ENCODE measurements at regions not wholly inside any gene's neighbourhood (a gene's known extent, or its start where the extent isn't known, plus 50 kb on each side); places are given as distances from the start of the nearest gene placed in this dataset.

DNA sequence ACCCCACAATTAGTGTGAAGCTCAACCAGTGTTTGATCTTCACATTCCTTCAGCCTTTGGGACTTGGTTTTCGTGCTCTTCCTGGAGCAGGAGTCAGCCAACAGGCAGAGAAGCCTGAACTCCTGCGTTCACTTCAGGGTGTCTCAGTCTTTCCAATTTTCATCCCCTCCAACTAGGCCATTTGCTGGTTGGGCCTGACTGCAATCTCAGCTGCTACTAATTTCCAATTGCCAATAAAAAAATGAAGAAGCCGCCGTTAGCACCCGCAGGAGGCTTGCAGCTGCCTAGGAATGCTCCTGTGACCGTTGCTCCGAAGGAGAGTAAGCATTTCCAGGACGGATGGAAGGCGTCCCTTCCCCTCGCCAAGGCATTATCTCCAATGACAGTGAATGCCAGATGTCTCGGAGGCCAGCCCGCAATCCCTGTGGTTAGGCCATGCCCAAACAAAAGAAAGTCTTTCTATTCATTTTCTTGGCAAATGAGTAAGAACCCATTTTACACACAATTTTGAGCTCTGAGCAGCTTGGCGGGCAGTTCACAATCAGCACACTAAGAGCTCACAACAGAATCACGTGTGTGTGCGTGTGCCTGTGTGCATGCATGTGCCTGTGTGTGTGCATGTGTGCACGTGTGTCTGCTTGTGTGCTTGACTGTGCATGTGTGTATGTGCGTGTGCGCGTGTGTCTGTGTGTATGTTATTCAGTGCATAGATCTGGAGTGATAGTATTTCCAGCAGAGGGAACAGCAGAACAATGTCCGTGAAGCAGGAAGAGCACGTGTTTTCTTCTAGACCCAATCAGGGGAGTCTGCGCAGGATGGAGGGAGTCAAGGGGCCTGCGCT is 301.2 kb downstream of the SMOC2 start:
- H3K27me3 Mint-ChIP-seq, result peaks cover 0 to 13% of the 10 kb centered on the region in 2 donors
- ATAC-seq (replicated peaks) (no peak), DNase-seq (no peak)
- no peaks in the 10 kb centered on the region for H3K4me1 Mint-ChIP-seq (ENCODE audit: low read depth in 2 of 2)
- H3K9me3 Mint-ChIP-seq, result peaks cover 0 to 4% of the 10 kb centered on the region in 2 donors
- H3K27ac Mint-ChIP-seq, result no peak overlapping the region
- no peaks in the 10 kb centered on the region for H3K36me3 Mint-ChIP-seq (ENCODE audit: insufficient read depth)
- no peak overlapping the region for H3K4me3 Mint-ChIP-seq

- H3K27ac Mint-ChIP-seq, result no peak overlapping the region
- H3K36me3 Mint-ChIP-seq (ENCODE audit: insufficient read depth), result no peaks in the 10 kb centered on the region
- ATAC-seq (replicated peaks), result no peak
These were observed 300.3 kb downstream of the SMOC2 start for GRCh38 chr6:168741305-168741704.

GRCh38 chr6:168739381-168739780 is 298.4 kb downstream of the SMOC2 start:
- peaks cover 0 to 13% of the 10 kb centered on the region in 2 donors for H3K27me3 Mint-ChIP-seq

More at GRCh38 chr6:168741305-168741704, 300.3 kb downstream of the SMOC2 start:
- H3K27me3 Mint-ChIP-seq, result peaks cover 0 to 13% of the 10 kb centered on the region in 2 donors
- no peak overlapping the region for H3K4me3 Mint-ChIP-seq
- DNase-seq, result no peak
- peaks cover 0 to 4% of the 10 kb centered on the region in 2 donors for H3K9me3 Mint-ChIP-seq
- H3K4me1 Mint-ChIP-seq (ENCODE audit: low read depth in 2 of 2), result no peaks in the 10 kb centered on the region

GRCh38 chr6:168737481-168737880 is 296.5 kb downstream of the SMOC2 start:
- no peak for DNase-seq
- Mint-ChIP-seq H3K27me3 (peaks cover 0 to 12% of the 10 kb centered on the region in 2 donors), H3K4me3 (no peak overlapping the region), H3K9me3 (peaks cover 0 to 3% of the 10 kb centered on the region in 2 donors), H3K4me1 (ENCODE audit: low read depth in 2 of 2) (peaks cover 0 to 3% of the 10 kb centered on the region in 2 donors), H3K36me3 (ENCODE audit: insufficient read depth) (no peaks in the 10 kb centered on the region), H3K27ac (no peak overlapping the region)
- no peak for ATAC-seq (replicated peaks)

More at GRCh38 chr6:168739381-168739780, 298.4 kb downstream of the SMOC2 start:
- Mint-ChIP-seq H3K4me3 (no peak overlapping the region), H3K36me3 (ENCODE audit: insufficient read depth) (no peaks in the 10 kb centered on the region), H3K9me3 (peaks cover 0 to 4% of the 10 kb centered on the region in 2 donors), H3K27ac (no peak overlapping the region), H3K4me1 (ENCODE audit: low read depth in 2 of 2) (peaks cover 0 to 3% of the 10 kb centered on the region in 2 donors)
- DNase-seq (no peak), ATAC-seq (replicated peaks) (no peak)

GRCh38 chr6:168737014-168737413 is 296.0 kb downstream of the SMOC2 start:
- no peak for DNase-seq
- H3K4me1 Mint-ChIP-seq (ENCODE audit: low read depth in 2 of 2), result peaks cover 0 to 3% of the 10 kb centered on the region in 2 donors
- H3K4me3 Mint-ChIP-seq, result no peak overlapping the region

GRCh38 chr6:168736039-168736438 is 295.1 kb downstream of the SMOC2 start:
- ATAC-seq (replicated peaks) (no peak), DNase-seq (no peak)
- no peaks in the 10 kb centered on the region for H3K36me3 Mint-ChIP-seq (ENCODE audit: insufficient read depth)
- no peak overlapping the region for H3K4me3 Mint-ChIP-seq
- H3K27ac Mint-ChIP-seq, result no peak overlapping the region
- H3K4me1 Mint-ChIP-seq (ENCODE audit: low read depth in 2 of 2), result peaks cover 0 to 3% of the 10 kb centered on the region in 2 donors
- H3K27me3 Mint-ChIP-seq, result peaks cover 5 to 9% of the 10 kb centered on the region in 2 donors
- H3K9me3 Mint-ChIP-seq, result peaks cover 0 to 1% of the 10 kb centered on the region in 2 donors

More at GRCh38 chr6:168737014-168737413, 296.0 kb downstream of the SMOC2 start:
- no peak overlapping the region for H3K27ac Mint-ChIP-seq
- H3K36me3 Mint-ChIP-seq (ENCODE audit: insufficient read depth), result no peaks in the 10 kb centered on the region
- peaks cover 0 to 8% of the 10 kb centered on the region in 2 donors for H3K27me3 Mint-ChIP-seq
- ATAC-seq (replicated peaks), result no peak
- peaks cover 0 to 1% of the 10 kb centered on the region in 2 donors for H3K9me3 Mint-ChIP-seq

GRCh38 chr6:168735268-168735949 is 294.4 kb downstream of the SMOC2 start:
- Mint-ChIP-seq H3K9me3 (peaks cover 0 to 1% of the 10 kb centered on the region in 2 donors), H3K36me3 (ENCODE audit: insufficient read depth) (no peaks in the 10 kb centered on the region), H3K4me3 (no peak overlapping the region), H3K27me3 (peaks cover 6 to 7% of the 10 kb centered on the region in 2 donors), H3K4me1 (ENCODE audit: low read depth in 2 of 2) (peaks cover 0 to 3% of the 10 kb centered on the region in 2 donors), H3K27ac (no peak overlapping the region)
- ATAC-seq (replicated peaks), result no peak
- DNase-seq, result no peak

DNA sequence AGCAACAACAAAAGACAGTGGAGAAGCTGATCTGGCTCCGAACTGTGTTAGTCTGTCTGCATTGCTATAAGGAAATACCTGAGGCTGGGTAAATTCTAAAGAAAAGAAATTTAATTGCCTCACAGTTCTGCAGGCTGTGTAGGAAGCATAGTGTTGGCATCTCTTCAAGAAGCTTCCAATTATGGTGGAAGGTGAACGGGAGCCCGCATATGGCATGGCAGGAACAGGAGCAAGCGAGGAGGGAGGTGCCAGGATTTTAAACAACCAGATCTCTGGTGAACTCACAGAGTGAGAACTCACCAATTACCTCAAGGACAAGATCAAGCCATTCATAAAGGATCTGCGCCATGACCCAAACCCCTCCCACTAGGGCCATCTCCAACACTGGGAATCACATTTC is 293.5 kb downstream of the SMOC2 start:
- Mint-ChIP-seq H3K27me3 (peaks cover 14% of the 10 kb centered on the region in 2 donors), H3K4me1 (ENCODE audit: low read depth in 2 of 2) (peaks cover 0 to 3% of the 10 kb centered on the region in 2 donors), H3K9me3 (peaks cover 0 to 1% of the 10 kb centered on the region in 2 donors), H3K36me3 (ENCODE audit: insufficient read depth) (no peaks in the 10 kb centered on the region), H3K4me3 (no peak overlapping the region), H3K27ac (no peak overlapping the region)
- DNase-seq (no peak), ATAC-seq (replicated peaks) (no peak)

GRCh38 chr6:168732676-168733075 is 291.7 kb downstream of the SMOC2 start:
- DNase-seq (no peak), ATAC-seq (replicated peaks) (no peak)
- no peaks in the 10 kb centered on the region for H3K9me3 Mint-ChIP-seq
- H3K27me3 Mint-ChIP-seq, result peaks cover 14 to 15% of the 10 kb centered on the region in 2 donors
- no peak overlapping the region for H3K27ac Mint-ChIP-seq
- H3K36me3 Mint-ChIP-seq (ENCODE audit: insufficient read depth), result no peaks in the 10 kb centered on the region
- H3K4me3 Mint-ChIP-seq, result no peak overlapping the region
- peaks cover 0 to 3% of the 10 kb centered on the region in 2 donors for H3K4me1 Mint-ChIP-seq (ENCODE audit: low read depth in 2 of 2)

DNA sequence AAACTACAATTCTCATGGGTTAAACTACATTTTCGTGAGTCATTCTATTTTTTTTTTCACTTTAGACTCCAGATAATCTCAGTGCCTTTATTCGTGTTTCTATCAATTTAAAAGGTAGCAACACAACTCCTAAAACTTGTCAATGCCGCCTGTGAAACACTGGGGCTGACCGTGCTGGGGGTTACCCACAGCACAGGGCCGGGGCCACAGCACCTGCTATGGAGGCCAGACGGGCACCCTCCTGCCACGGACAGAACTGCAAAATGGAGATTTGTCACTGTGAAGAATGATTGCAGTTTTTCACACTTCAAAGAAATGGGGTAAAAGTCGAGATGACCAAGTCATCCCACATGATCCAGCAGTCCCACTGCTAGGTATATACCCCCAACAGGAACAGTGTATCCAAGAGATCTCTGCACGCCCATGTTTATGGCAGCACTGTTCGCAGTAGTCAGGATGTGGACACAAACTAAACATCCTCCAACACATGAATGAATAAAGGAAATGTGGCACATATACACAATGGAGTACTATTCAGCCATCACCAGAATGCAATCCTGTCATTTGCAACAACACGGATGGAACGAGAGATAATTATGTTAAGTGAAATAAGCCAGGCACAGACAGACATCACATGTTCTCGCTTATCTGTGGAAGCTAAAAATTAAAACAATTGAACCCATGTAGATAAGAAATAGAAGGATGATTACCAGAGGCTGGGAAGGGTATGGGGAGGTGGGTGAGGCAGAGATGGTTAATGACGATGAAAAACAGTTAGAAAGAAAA is 290.1 kb downstream of the SMOC2 start:
- H3K4me1 Mint-ChIP-seq (ENCODE audit: low read depth in 2 of 2), result peaks cover 0 to 3% of the 10 kb centered on the region in 2 donors
- DNase-seq, result no peak
- peaks cover 14 to 15% of the 10 kb centered on the region in 2 donors for H3K27me3 Mint-ChIP-seq
- no peak overlapping the region for H3K27ac Mint-ChIP-seq
- no peaks in the 10 kb centered on the region for H3K9me3 Mint-ChIP-seq
- ATAC-seq (replicated peaks), result no peak
- H3K36me3 Mint-ChIP-seq (ENCODE audit: insufficient read depth), result no peaks in the 10 kb centered on the region
- H3K4me3 Mint-ChIP-seq, result no peak overlapping the region

- Mint-ChIP-seq H3K9me3 (no peaks in the 10 kb centered on the region), H3K36me3 (ENCODE audit: insufficient read depth) (no peaks in the 10 kb centered on the region), H3K27me3 (peaks cover 15 to 27% of the 10 kb centered on the region in 2 donors), H3K4me1 (ENCODE audit: low read depth in 2 of 2) (no peaks in the 10 kb centered on the region), H3K4me3 (no peak overlapping the region), H3K27ac (no peak overlapping the region)
- no peak for DNase-seq
- ATAC-seq (replicated peaks), result no peak
These were observed 287.1 kb downstream of the SMOC2 start for GRCh38 chr6:168728056-168728455.

DNA sequence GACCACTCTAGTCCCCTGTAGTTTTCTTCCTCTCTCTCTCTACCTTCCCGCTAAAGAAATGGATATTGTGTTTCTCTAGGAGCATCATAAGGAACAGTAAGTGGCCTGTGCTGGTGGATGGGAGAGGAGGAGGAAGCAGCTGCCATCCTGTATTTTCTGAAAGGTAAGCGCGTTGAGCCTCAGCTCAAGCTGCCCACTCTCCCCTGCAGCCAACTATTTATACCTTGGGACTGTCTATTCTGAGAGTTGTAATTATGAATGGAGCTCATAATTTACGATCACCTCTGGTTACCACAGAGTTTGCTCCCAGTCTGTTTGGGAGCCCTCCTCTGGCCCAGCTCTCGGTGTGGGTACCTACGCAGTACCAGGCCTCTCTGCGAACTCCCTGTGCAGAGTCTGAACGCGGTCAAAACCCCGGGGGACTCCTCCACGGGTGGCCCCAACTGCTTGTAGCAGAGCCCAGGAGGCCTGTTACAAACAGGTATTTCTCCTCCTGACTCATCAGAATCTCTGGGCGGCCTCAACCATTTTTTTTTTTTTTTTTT is 285.4 kb downstream of the SMOC2 start:
- H3K9me3 Mint-ChIP-seq, result no peaks in the 10 kb centered on the region
- no peak overlapping the region for H3K4me3 Mint-ChIP-seq
- DNase-seq (no peak), ATAC-seq (replicated peaks) (no peak)
- H3K4me1 Mint-ChIP-seq (ENCODE audit: low read depth in 2 of 2), result no peaks in the 10 kb centered on the region
- H3K36me3 Mint-ChIP-seq (ENCODE audit: insufficient read depth), result no peaks in the 10 kb centered on the region
- H3K27ac Mint-ChIP-seq, result no peak overlapping the region
- H3K27me3 Mint-ChIP-seq, result peaks cover 14 to 26% of the 10 kb centered on the region in 2 donors

GRCh38 chr6:168725802-168726201 is 284.8 kb downstream of the SMOC2 start:
- Mint-ChIP-seq H3K4me1 (ENCODE audit: low read depth in 2 of 2) (no peaks in the 10 kb centered on the region), H3K27me3 (peaks cover 9 to 20% of the 10 kb centered on the region in 2 donors), H3K4me3 (no peak overlapping the region), H3K36me3 (ENCODE audit: insufficient read depth) (no peaks in the 10 kb centered on the region), H3K9me3 (no peaks in the 10 kb centered on the region), H3K27ac (no peak overlapping the region)
- ATAC-seq (replicated peaks), result no peak
- no peak for DNase-seq

All from effector memory CD8-positive, alpha-beta T cell (primary cell).